Right forelimb (tissue), 1 donor: ENCODE measurements at regions not wholly inside any gene's neighbourhood (a gene's known extent, or its start where the extent isn't known, plus 50 kb on each side); places are given as distances from the start of the nearest gene placed in this dataset.
"Not testable (repeated sequence)": the region's sequence is repeated elsewhere in the genome, so short reads cannot be mapped to it uniquely, and the experiment has no call there.

Experiments used
- DNase-seq: peaks from one replicate; pipeline ENCODE4 v3.0.0-alpha.2; 2018

- DNase-seq: no peak
These were observed 644.1 kb downstream of the LMO4 start for GRCh38 chr1:87972811-87973210.

- no peak for DNase-seq
These were observed 645.2 kb downstream of the LMO4 start for GRCh38 chr1:87973896-87974295.

- DNase-seq: no peak
These were observed 647.6 kb downstream of the LMO4 start for GRCh38 chr1:87976316-87976715.

DNA sequence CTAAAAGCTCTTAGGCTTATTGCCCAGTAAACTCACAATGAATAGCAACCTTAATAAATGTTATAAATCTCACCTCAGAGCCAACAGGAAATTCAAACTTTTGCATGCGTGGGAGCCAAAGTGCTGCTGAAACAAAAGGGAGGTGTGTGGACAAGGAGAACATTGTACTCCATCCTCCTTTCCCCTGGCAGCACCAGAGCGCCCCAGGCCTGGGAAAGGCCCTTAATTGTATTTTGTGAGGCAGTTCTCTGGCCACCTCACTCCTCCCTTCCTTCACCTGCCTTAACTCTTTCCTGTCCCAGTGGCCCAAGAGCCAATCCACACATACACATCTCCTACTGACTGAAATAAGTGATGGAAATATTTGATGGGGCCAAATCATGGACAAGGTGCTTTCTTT, 648.5 kb downstream of the LMO4 start:
- DNase-seq: no peak

GRCh38 chr1:87979079-87979478, 650.4 kb downstream of the LMO4 start:
- no peak for DNase-seq

DNA sequence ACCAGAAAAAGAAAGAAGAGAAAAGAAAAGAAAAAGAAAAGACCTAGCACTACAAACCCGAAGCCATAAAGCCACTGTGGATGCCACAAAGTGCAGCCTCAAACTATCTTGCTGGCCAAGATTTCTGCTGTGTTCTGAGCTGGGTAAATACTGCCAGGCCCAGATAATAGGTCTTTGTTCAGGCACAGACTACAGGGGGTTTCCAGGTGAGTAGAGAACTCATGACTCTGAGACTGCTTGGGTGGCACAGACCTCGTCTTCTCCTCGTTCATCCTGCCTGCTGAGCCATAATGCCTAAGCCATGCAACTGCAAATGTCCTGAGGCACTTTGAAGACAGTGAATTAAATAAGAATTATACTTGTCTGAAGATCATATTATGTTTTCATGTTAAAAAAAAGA, 651.8 kb downstream of the LMO4 start:
- no peak for DNase-seq

GRCh38 chr1:87981386-87981785, 652.7 kb downstream of the LMO4 start:
- no peak for DNase-seq

- no peak for DNase-seq
These were observed 653.1 kb downstream of the LMO4 start for GRCh38 chr1:87981810-87982209.

DNA sequence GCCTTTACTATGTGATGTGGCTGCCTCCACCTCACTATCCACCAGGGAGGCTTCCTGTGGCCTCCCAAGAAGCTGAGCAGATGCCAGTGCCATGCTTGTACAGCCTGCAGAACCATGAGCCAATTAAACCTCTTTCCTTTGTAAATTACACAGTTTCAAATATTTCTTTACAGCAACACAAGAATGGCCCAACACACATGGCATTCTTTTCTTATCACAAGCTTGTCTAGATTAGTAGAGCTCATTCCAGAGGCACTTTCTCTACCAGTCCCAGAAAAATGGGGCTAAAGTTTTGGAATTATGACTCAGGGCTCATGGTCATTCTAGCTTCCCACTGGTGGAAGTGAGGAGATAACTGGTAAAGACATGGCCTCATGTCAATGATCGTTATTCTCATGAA, 655.2 kb downstream of the LMO4 start:
- no peak for DNase-seq

DNA sequence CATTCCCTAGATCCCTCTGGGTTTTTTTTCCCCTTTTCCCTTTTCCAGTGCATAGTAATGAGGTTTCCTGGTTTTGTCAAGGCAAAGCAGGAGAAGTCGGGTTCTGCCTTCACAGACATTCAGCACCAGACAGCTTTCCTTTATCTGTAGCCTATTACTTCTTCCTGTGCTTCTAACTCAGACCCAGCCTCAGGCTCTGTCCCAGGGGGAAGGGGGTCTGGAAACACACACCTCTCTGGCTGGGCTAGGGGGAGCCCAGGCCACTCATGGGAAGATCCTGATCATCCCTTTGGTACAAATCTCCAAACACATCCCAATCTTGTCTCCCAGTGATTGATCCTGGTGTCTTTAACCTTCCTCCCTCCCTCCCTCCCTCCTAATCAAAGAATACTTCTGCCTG, 656.4 kb downstream of the LMO4 start:
- no peak for DNase-seq

DNA sequence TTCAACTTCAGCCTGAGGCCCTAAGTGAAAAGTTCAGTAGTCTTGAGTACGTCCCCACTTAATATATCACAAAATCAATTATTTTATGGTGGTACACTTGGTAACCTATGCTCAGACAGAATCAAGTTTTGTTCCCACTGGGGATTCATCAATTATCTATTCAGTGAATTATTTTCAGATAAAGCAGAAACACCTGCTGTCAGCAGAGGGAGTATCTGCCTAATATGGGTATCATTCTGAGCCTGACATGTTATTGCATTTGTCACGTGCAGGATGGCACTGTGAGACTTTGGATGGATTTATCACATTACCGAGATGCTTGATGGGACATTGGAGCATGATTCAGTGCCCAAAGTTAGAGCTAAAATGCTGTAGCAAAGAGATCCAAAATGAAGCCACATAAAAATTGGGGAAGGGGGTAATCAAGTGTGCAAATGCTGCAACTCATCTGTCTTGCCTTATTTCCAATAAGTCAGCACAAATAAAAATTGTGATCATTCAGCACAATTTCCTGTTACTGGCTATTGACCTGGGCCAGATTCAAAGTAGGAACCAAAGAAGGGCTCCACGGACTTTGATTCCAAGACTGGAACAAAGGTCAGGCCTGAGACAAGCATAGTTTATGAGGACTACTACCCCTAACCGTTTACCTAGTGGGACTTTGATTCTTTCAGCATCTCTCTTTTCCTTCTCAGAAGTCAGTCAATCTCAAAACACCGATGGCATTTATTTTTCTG, 657.6 kb downstream of the LMO4 start:
- DNase-seq: no peak

DNA sequence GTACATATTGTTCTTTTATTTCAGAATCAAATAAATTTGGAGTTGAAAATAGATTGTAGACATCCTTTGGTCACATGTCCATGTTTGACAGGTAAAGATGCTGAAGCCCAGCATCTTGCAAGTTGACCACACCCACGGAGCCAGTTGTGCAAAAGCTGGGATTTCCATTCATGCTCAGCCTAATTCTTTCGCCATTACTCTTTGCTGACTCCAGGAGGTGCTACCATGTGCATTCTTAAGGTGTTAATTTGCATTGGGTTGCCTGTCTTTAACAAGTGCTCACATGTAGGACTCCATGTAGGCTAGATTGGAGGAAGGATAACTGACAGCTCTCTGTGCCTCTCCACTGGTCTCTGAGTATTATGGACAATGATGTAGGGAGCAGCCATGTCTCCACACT, 660.7 kb downstream of the LMO4 start:
- DNase-seq: no peak

- not testable (repeated sequence) for DNase-seq
These were observed 663.9 kb downstream of the LMO4 start for GRCh38 chr1:87992536-87992935.

DNA sequence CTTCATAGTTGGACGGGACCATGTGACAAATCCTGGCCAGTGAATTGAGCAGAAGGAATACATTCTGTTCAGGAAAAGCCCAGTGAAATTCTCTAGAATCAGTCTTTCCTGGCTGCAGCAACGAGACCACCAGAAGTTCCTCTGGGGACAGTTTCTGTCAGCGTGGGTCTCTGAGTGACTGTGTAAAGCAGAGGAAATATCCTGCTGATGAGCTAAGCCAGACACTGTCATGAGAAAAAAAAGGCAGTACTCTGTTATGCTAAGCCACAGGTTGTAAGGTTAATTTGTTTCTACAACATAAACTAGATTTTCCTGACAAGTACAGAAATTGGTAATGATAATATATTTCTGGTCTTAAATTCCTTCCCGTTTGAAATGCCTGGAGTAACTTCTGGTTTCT, 664.4 kb downstream of the LMO4 start:
- no peak for DNase-seq

GRCh38 chr1:87999852-88000251, 671.2 kb downstream of the LMO4 start:
- DNase-seq: no peak

DNA sequence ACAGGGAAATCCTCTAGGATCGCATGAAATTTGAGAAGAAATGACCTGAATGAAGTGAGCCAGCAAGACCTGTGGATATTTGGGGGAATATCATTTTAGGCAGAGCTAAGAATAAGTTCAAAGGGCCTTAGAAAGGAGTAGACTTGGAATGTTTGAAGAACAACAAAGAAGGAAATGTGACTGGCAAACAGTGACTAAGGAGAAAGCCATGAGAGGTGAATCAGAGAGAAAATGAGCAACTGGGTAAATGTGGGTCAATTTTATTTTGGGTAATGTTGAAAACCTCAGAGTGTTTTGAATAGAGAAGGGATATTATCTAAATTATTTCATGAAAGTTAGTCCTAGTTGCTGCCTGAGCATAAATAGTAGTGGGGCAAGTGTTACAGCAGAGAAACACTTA, 672.8 kb downstream of the LMO4 start:
- no peak for DNase-seq

DNA sequence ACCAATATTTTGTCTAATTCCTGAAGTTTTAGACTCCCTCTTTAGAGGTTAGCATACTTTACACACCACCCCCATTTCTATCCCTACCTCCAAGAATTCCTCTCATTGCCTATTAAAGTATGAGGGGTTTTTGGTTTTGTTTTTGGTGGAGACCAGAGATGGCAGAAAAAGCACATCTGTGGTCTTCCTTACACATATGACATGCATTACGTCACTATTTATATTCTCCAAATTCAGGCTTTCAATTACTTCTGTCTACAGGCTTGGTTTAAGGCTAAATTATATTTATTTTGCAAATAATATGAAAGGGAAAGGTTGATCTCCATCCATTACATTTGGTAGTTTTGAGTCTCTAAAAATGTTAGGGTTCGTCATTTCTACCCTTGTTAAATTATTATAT, 674.6 kb downstream of the LMO4 start:
- no peak for DNase-seq

- DNase-seq: no peak
These were observed 674.2 kb upstream of the PKN2 start for GRCh38 chr1:88009916-88010315.

GRCh38 chr1:88013485-88013884, 670.6 kb upstream of the PKN2 start:
- DNase-seq: no peak

DNA sequence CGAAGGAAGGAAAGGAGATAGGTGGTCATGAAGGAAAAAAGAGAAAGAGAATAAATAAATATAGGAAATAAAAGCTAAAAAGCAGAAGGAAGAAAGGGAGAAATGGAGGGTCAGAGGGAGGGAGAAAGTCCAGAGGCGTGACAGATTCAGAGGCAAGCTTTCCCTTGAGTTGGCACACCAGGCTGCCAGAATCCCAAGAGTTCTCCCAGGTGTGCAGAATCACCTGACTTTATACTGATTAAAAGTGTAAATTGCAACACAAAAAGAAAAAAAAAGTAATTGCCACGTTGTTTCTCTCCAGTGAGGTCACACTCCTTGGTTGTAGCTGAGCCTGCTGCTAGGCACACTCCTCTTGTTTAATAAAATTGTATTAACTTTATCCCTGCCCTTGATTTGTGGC, 669.9 kb upstream of the PKN2 start:
- DNase-seq: no peak

GRCh38 chr1:88016947-88017346, 667.1 kb upstream of the PKN2 start:
- no peak for DNase-seq

DNA sequence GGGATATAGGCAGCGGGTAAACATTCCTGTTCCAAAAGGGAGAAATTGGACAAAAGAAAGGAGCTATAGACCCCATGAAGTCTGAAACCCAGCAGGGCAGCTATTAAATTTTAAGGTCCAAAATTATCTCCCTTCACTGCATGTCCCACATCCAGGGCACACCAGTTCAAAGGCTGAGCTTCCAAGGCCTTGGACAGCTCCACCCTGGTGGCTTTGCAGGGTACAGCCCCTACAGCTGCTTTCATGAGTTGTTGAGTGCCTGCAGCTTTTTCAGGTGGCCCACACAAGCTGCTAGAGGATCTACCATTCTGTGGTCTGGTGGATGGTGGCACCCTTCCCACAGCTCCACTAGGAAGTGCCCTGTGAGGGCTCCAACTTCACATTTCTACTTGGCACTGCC, 662.5 kb upstream of the PKN2 start:
- no peak for DNase-seq

GRCh38 chr1:88022516-88022915, 661.6 kb upstream of the PKN2 start:
- DNase-seq: no peak

- DNase-seq: no peak
These were observed 654.9 kb upstream of the PKN2 start for GRCh38 chr1:88029142-88029541.

- no peak for DNase-seq
These were observed 654.2 kb upstream of the PKN2 start for GRCh38 chr1:88029899-88030298.

- DNase-seq: no peak
These were observed 648.5 kb upstream of the PKN2 start for GRCh38 chr1:88035578-88035977.
